CD4-positive, alpha-beta T cell (primary cell): ENCODE measurements at regions not wholly inside any gene's neighbourhood (a gene's known extent, or its start where the extent isn't known, plus 50 kb on each side); places are given as distances from the start of the nearest gene placed in this dataset.

Source experiments
- ATAC-seq: fragments of 200-7000 bp; cut with Tn5 transposase; one replicate; pipeline ENCODE4 v1.10.0; 2022; ENCODE audit warnings: mild to moderate bottlenecking; ENCODE audit not compliant: poor library complexity
- CTCF ChIA-PET: fragments of 350-600 bp; sonication (Branson Sonifier 250); formaldehyde crosslinking; loops from one replicate; lab custom pipeline; 2021; ENCODE audit warnings: antibody characterized with exemption, inconsistent platforms; lab: Charles Lee
- POLR2A ChIA-PET: fragments of 350-600 bp; sonication (Branson Sonifier 250); formaldehyde crosslinking; loops from one replicate; lab custom pipeline; 2021; ENCODE audit warnings: antibody characterized with exemption, inconsistent platforms; lab: Charles Lee
- DNase-seq, 14 experiments: peaks; one replicate each; pipeline ENCODE4 v3.0.0-alpha.2; 2013 to 2020; ENCODE audit warnings: mixed read lengths in 2 of 14
- H3K27ac ChIP-seq, 2 donors: one replicate each; pipeline versions ENCODE4 v1.5.1 to v1.7.0; 2013; ENCODE audit warnings: low read length in 2 of 2, low read depth in 1 of 2, mild to moderate bottlenecking in 1 of 2
- H3K27me3 ChIP-seq, 2 experiments: 1 replicate in 1 of 2; 2 replicates in 1 of 2; pipeline versions ENCODE4 v1.6.1 to v1.7.0; 2013; ENCODE audit warnings: low read length in 2 of 2, control low read depth in 1 of 2, mild to moderate bottlenecking in 1 of 2, moderate library complexity in 1 of 2; ENCODE audit not compliant: insufficient read depth in 2 of 2, control insufficient read depth in 1 of 2
- H3K36me3 ChIP-seq: one replicate; pipeline ENCODE4 v1.6.1; 2013; ENCODE audit warnings: low read length, control low read depth; ENCODE audit not compliant: insufficient read depth
- H3K4me1 ChIP-seq: one replicate; pipeline ENCODE4 v1.6.1; 2013; ENCODE audit warnings: low read length, control low read depth; ENCODE audit not compliant: insufficient read depth
- H3K4me3 ChIP-seq: one replicate; pipeline ENCODE4 v1.5.1; 2013; ENCODE audit warnings: mild to moderate bottlenecking, low read length, moderate library complexity
- H3K9me3 ChIP-seq, 2 experiments: 1 replicate in 1 of 2; 2 replicates in 1 of 2; pipeline versions ENCODE4 v1.6.1 to v1.7.0; 2013; ENCODE audit warnings: low read length in 2 of 2, mild to moderate bottlenecking in 2 of 2, control low read depth in 1 of 2, moderate library complexity in 1 of 2; ENCODE audit not compliant: control insufficient read depth in 1 of 2, insufficient read depth in 1 of 2
- H3K27ac Mint-ChIP-seq: one replicate; pipeline ENCODE4 v1.8.0; 2020; ENCODE audit warnings: mixed read lengths
- H3K27me3 Mint-ChIP-seq: one replicate; pipeline ENCODE4 v1.8.0; 2021; ENCODE audit warnings: mixed read lengths
- H3K36me3 Mint-ChIP-seq: one replicate; pipeline ENCODE4 v1.8.0; 2021; ENCODE audit warnings: low read depth, mixed read lengths
- H3K4me1 Mint-ChIP-seq: one replicate; pipeline ENCODE4 v1.8.0; 2021; ENCODE audit warnings: low read depth, mixed read lengths
- H3K4me3 Mint-ChIP-seq: one replicate; pipeline ENCODE4 v1.8.0; 2020; ENCODE audit warnings: mild to moderate bottlenecking, mixed read lengths
- H3K9me3 Mint-ChIP-seq: one replicate; pipeline ENCODE4 v1.8.0; 2020; ENCODE audit warnings: mixed read lengths
- intact Hi-C, 2 experiments: fragments of 100-400 bp; cut with DNase I in 1 of 2; cut with micrococcal nuclease in 1 of 2; formaldehyde crosslinking; loops; one replicate each; pipeline versions ENCODE4 v1.15.1 to v1.9.0; 2023 to 2025; cut with DNase I, micrococcal nuclease
- TF ChIP-seq, protein P1 (sequence below): fragments of 200-600 bp; IDR thresholded peaks from one replicate; pipeline ENCODE4 v1.8.0; 2022; ENCODE audit warnings: antibody characterized with exemption, mild to moderate bottlenecking

- Mint-ChIP-seq H3K4me3 (no peak overlapping the region), H3K27me3 (no peaks in the 10 kb centered on the region), H3K36me3 (no peaks in the 10 kb centered on the region), H3K4me1 (no peaks in the 10 kb centered on the region), H3K27ac (no peak overlapping the region), H3K9me3 (peaks cover 15% of the 10 kb centered on the region)
- ATAC-seq (no peak), DNase-seq (no peak)
- H3K27ac ChIP-seq = no peak overlapping the region
- H3K9me3 ChIP-seq = no peaks in the 10 kb centered on the region
- no peaks in the 10 kb centered on the region for H3K4me1 ChIP-seq
- ChIA-PET CTCF (no interaction called here), POLR2A (no interaction called here)
- TF ChIP-seq, protein P1, sequence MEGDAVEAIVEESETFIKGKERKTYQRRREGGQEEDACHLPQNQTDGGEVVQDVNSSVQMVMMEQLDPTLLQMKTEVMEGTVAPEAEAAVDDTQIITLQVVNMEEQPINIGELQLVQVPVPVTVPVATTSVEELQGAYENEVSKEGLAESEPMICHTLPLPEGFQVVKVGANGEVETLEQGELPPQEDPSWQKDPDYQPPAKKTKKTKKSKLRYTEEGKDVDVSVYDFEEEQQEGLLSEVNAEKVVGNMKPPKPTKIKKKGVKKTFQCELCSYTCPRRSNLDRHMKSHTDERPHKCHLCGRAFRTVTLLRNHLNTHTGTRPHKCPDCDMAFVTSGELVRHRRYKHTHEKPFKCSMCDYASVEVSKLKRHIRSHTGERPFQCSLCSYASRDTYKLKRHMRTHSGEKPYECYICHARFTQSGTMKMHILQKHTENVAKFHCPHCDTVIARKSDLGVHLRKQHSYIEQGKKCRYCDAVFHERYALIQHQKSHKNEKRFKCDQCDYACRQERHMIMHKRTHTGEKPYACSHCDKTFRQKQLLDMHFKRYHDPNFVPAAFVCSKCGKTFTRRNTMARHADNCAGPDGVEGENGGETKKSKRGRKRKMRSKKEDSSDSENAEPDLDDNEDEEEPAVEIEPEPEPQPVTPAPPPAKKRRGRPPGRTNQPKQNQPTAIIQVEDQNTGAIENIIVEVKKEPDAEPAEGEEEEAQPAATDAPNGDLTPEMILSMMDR = no peak
- H3K4me3 ChIP-seq = no peak overlapping the region
- H3K36me3 ChIP-seq = no peaks in the 10 kb centered on the region
- intact Hi-C loops = no loop called here
- no peaks in the 10 kb centered on the region for H3K27me3 ChIP-seq
These were observed 839.5 kb downstream of the FRK start for GRCh38 chr6:115221198-115221597.

DNA sequence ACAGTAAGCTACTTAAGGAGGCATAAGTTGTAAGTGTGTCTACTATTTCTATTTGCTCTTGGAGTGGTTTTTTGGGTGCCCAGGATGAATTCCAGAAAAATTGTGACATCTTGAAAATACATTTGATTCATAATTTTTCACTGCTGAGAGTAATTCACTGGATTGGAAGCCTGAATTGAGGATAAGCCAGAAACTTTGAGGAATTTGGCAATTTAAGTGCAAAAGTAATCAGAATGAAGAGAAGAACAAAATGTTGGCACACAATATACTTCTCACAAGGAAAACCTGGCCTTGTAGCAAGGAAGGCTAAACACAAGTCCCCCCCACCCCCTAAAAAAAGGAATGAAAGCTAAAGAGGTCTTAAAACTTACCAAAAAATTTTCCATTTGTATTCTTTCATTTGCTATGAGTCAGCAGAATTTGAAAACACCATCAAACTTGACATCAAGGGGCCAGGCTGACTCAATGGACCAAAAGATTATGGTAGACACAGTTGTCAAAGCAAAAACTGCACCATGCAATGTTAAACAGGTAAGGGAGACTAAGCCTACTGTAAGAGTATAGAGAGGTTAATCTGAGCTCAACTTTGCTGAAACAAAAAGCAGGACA lies 840.0 kb downstream of the FRK start:
- no peak for ATAC-seq
- H3K36me3 ChIP-seq = no peaks in the 10 kb centered on the region
- H3K4me3 ChIP-seq = no peak overlapping the region
- TF ChIP-seq, protein P1 = no peak
- no peaks in the 10 kb centered on the region for H3K4me1 ChIP-seq
- no peaks in the 10 kb centered on the region for H3K27me3 ChIP-seq
- Mint-ChIP-seq H3K36me3 (no peaks in the 10 kb centered on the region), H3K9me3 (peaks cover 15% of the 10 kb centered on the region), H3K27me3 (no peaks in the 10 kb centered on the region), H3K4me1 (no peaks in the 10 kb centered on the region), H3K4me3 (no peak overlapping the region), H3K27ac (no peak overlapping the region)
- H3K27ac ChIP-seq = no peak overlapping the region
- no peak for DNase-seq
- H3K9me3 ChIP-seq = no peaks in the 10 kb centered on the region
- intact Hi-C loops = no loop called here
- POLR2A ChIA-PET = interaction anchor here (0.6 kb wide), 1 partner anchor 26 kb away, joined by 4 read pairs; no protein-coding TSS in a partner anchor
- CTCF ChIA-PET = no interaction called here

- DNase-seq (no peak), ATAC-seq (no peak)
- CTCF ChIA-PET = no interaction called here
- Mint-ChIP-seq H3K9me3 (peaks cover 17% of the 10 kb centered on the region), H3K4me1 (no peaks in the 10 kb centered on the region), H3K36me3 (no peaks in the 10 kb centered on the region), H3K27ac (no peak overlapping the region), H3K4me3 (no peak overlapping the region), H3K27me3 (no peaks in the 10 kb centered on the region)
- Histone ChIP-seq H3K36me3 (no peaks in the 10 kb centered on the region), H3K27me3 (no peaks in the 10 kb centered on the region), H3K4me1 (no peaks in the 10 kb centered on the region), H3K4me3 (no peak overlapping the region), H3K9me3 (no peaks in the 10 kb centered on the region), H3K27ac (no peak overlapping the region)
- intact Hi-C loops = no loop called here
- POLR2A ChIA-PET = no interaction called here
- TF ChIP-seq, protein P1 = no peak
These were observed 841.0 kb downstream of the FRK start for GRCh38 chr6:115219645-115220044.
